ENCODE measurements at regions not wholly inside any gene's neighbourhood (a gene's known extent, or its start where the extent isn't known, plus 50 kb on each side); places are given as distances from the start of the nearest gene placed in this dataset.

GRCh38 chr12:107554941-107555340 is 130.7 kb upstream of the PWP1 start:
- Histone ChIP-seq H3K27ac (ENCODE audit: extremely low read depth, low read depth, low read length) (no peak overlapping the region), H3K4me1 (ENCODE audit: control insufficient read depth, insufficient read depth, low read length) (no peaks in the 10 kb centered on the region), H3K9me3 (ENCODE audit: control insufficient read depth, insufficient read depth, low read depth, low read length) (no peaks in the 10 kb centered on the region), H3K4me3 (ENCODE audit: low read depth, low read length) (no peak overlapping the region), H3K36me3 (ENCODE audit: control insufficient read depth in 2 of 2, insufficient read depth in 1 of 2, low read length in 2 of 2) (no peaks in the 10 kb centered on the region)
- ChIA-PET POLR2A (no interaction called here), CTCF (interaction anchor here (0.7 kb wide), 1 partner anchor 64 kb away, joined by 3 read pairs; no protein-coding TSS in a partner anchor)
- TF ChIP-seq ZNF585B (tag by site-specific recombination; IDR thresholded peaks at IDR 0.05) (no peak), ZNF335 (tag by site-specific recombination; conservative IDR thresholded peaks at IDR 0.05) (no peak), RBAK (tag by site-specific recombination; IDR thresholded peaks at IDR 0.05) (no peak), ZNF423 (tag by site-specific recombination; IDR thresholded peaks at IDR 0.05) (no peak), ZBTB48 (tag by site-specific recombination; IDR thresholded peaks at IDR 0.05) (no peak), ZNF639 (tag by site-specific recombination; IDR thresholded peaks at IDR 0.05) (no peak), ZNF701 (tag by site-specific recombination; IDR thresholded peaks at IDR 0.05) (no peak), ZNF174 (tag by site-specific recombination; IDR thresholded peaks at IDR 0.05) (no peak), ZNF16 (tag by site-specific recombination; IDR thresholded peaks at IDR 0.05; ENCODE audit: low read depth) (no peak), ZNF76 (tag by site-specific recombination; IDR thresholded peaks at IDR 0.05; ENCODE audit: borderline replicate concordance, low read depth) (no peak), ZNF266 (tag by site-specific recombination; IDR thresholded peaks at IDR 0.05; ENCODE audit: low read depth) (no peak), ZNF112 (tag by site-specific recombination; IDR thresholded peaks at IDR 0.05) (no peak), ZNF19 (tag by site-specific recombination; IDR thresholded peaks at IDR 0.05; ENCODE audit: low read depth) (no peak), ZNF184 (tag by site-specific recombination; IDR thresholded peaks at IDR 0.05) (no peak), ZFP69B (tag by site-specific recombination; IDR thresholded peaks at IDR 0.05) (no peak), ZNF768 (tag by site-specific recombination; IDR thresholded peaks at IDR 0.05) (no peak)

- CTCF ChIA-PET: interaction anchor here (0.6 to 2.3 kb wide), 2 partner anchors 8 to 89 kb away, joined by 4 to 5 read pairs; no protein-coding TSS in a partner anchor
- H3K27ac ChIP-seq (ENCODE audit: extremely low read depth, low read depth, low read length): no peak overlapping the region
- H3K4me3 ChIP-seq (ENCODE audit: low read depth, low read length): no peak overlapping the region
- H3K4me1 ChIP-seq (ENCODE audit: control insufficient read depth, insufficient read depth, low read length): no peaks in the 10 kb centered on the region
- no peaks in the 10 kb centered on the region for H3K36me3 ChIP-seq (ENCODE audit: control insufficient read depth in 2 of 2, insufficient read depth in 1 of 2, low read length in 2 of 2)
- POLR2A ChIA-PET: no interaction called here
- no peaks in the 10 kb centered on the region for H3K9me3 ChIP-seq (ENCODE audit: control insufficient read depth, insufficient read depth, low read depth, low read length)
- TF ChIP-seq ZBTB48 (tag by site-specific recombination; IDR thresholded peaks at IDR 0.05) (no peak), ZNF157 (tag by site-specific recombination; IDR thresholded peaks at IDR 0.05) (no peak), ZNF639 (tag by site-specific recombination; IDR thresholded peaks at IDR 0.05) (no peak), ZNF707 (tag by site-specific recombination; IDR thresholded peaks at IDR 0.05) (no peak), ZNF600 (tag by site-specific recombination; IDR thresholded peaks at IDR 0.05) (no peak), ZBTB26 (tag by site-specific recombination; optimal IDR thresholded peaks at IDR 0.05) (no peak), TCF7L2 (IDR thresholded peaks at IDR 0.05; ENCODE audit: borderline replicate concordance, low read depth, low read length) (no peak), ZNF146 (tag by site-specific recombination; IDR thresholded peaks at IDR 0.05) (no peak), ZNF624 (tag by site-specific recombination; IDR thresholded peaks at IDR 0.05) (no peak), WT1 (tag by site-specific recombination; IDR thresholded peaks at IDR 0.05) (no peak), KLF7 (tag by site-specific recombination; IDR thresholded peaks at IDR 0.05; ENCODE audit: borderline replicate concordance) (no peak), ZSCAN16 (tag by site-specific recombination; IDR thresholded peaks at IDR 0.05) (no peak), ZNF404 (tag by site-specific recombination; IDR thresholded peaks at IDR 0.05) (no peak), ATF2 (tag by site-specific recombination; IDR thresholded peaks at IDR 0.05; ENCODE audit: low read depth) (no peak), ZNF704 (tag by site-specific recombination; IDR thresholded peaks at IDR 0.05) (no peak), ZNF23 (tag by site-specific recombination; IDR thresholded peaks at IDR 0.05; ENCODE audit: borderline replicate concordance) (no peak), MZF1 (tag by site-specific recombination; IDR thresholded peaks at IDR 0.05; ENCODE audit: borderline replicate concordance) (no peak), ZNF670 (tag by site-specific recombination; IDR thresholded peaks at IDR 0.05; ENCODE audit: low read depth) (no peak)
Measured at GRCh38 chr12:107557026-107557425, 128.6 kb upstream of the PWP1 start.
